Activated CD4-positive, alpha-beta T cell treated with anti-CD3 and anti-CD28 coated beads, Interleukin-2, amount 50 U/mL, for 24 hours (primary cell): ENCODE measurements at regions not wholly inside any gene's neighbourhood (a gene's known extent, or its start where the extent isn't known, plus 50 kb on each side); places are given as distances from the start of the nearest gene placed in this dataset.
"Not testable (repeated sequence)": the region's sequence is repeated elsewhere in the genome, so short reads cannot be mapped to it uniquely, and the experiment has no call there.

Experiments used
- DNase-seq, 2 donors: peaks; one replicate each; pipeline ENCODE4 v3.0.0-alpha.2; 2020; ENCODE audit warnings: low read depth in 1 of 2, low spot score in 1 of 2

- not testable (repeated sequence) for DNase-seq
These were observed 102.8 kb upstream of the KCNMA1 start for GRCh38 chr10:77740396-77740795.

GRCh38 chr10:77738496-77739158, 101.0 kb upstream of the KCNMA1 start:
- DNase-seq, result no peak

- DNase-seq, result no peak
These were observed 100.0 kb upstream of the KCNMA1 start for GRCh38 chr10:77737608-77738007.

GRCh38 chr10:77735136-77735535, 97.5 kb upstream of the KCNMA1 start:
- DNase-seq, result not testable (repeated sequence)

- no peak for DNase-seq
These were observed 94.8 kb upstream of the KCNMA1 start for GRCh38 chr10:77732213-77733003.

- DNase-seq, result no peak
These were observed 89.9 kb upstream of the KCNMA1 start for GRCh38 chr10:77727481-77727880.

GRCh38 chr10:77726732-77727131, 89.1 kb upstream of the KCNMA1 start:
- no peak for DNase-seq

- no peak for DNase-seq
These were observed 88.7 kb upstream of the KCNMA1 start for GRCh38 chr10:77726301-77726700.

GRCh38 chr10:77724820-77725219, 87.2 kb upstream of the KCNMA1 start:
- no peak for DNase-seq

- DNase-seq, result no peak
These were observed 85.8 kb upstream of the KCNMA1 start for GRCh38 chr10:77723376-77723775.

- DNase-seq, result not testable (repeated sequence)
These were observed 85.3 kb upstream of the KCNMA1 start for GRCh38 chr10:77722956-77723355.

GRCh38 chr10:77721815-77722214, 84.2 kb upstream of the KCNMA1 start:
- no peak for DNase-seq

- DNase-seq, result no peak
These were observed 81.3 kb upstream of the KCNMA1 start for GRCh38 chr10:77718957-77719356.

- not testable (repeated sequence) for DNase-seq
These were observed 80.7 kb upstream of the KCNMA1 start for GRCh38 chr10:77718312-77718711.

GRCh38 chr10:77717336-77717735, 79.7 kb upstream of the KCNMA1 start:
- no peak for DNase-seq

- no peak for DNase-seq
These were observed 79.1 kb upstream of the KCNMA1 start for GRCh38 chr10:77716458-77717317.

- no peak for DNase-seq
These were observed 77.9 kb upstream of the KCNMA1 start for GRCh38 chr10:77715536-77715935.

- no peak for DNase-seq
These were observed 77.5 kb upstream of the KCNMA1 start for GRCh38 chr10:77715088-77715487.

- DNase-seq, result no peak
These were observed 76.1 kb upstream of the KCNMA1 start for GRCh38 chr10:77713521-77714280.

- no peak for DNase-seq
These were observed 74.6 kb upstream of the KCNMA1 start for GRCh38 chr10:77712207-77712606.

- no peak for DNase-seq
These were observed 74.1 kb upstream of the KCNMA1 start for GRCh38 chr10:77711683-77712049.
